ENCODE measurements at regions not wholly inside any gene's neighbourhood (a gene's known extent, or its start where the extent isn't known, plus 50 kb on each side); places are given as distances from the start of the nearest gene placed in this dataset.

DNA sequence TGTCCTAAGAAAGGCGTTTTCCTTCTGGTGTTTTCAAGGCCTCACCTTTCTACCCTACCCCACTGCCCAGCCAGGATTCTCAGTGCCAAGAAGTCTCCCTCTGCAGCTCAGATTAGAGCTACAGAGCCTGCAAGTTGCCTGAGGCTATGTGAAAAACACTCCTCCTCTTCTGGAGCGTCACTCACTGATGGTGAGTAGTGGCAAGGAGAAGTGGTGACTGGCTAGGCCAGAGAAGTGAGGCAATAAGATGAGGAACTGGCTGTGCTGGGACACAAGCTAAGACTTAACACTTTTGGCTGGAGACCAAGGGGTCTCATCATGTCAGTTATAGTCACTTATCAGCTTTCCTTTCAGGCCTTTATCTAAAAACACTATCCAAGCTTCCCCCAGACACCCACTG lies 86.7 kb upstream of the PRKAR2B start:
- Histone ChIP-seq H3K79me2 (ENCODE audit: low read length) (no peaks in the 10 kb centered on the region), H3K9me3 (replicated peaks; ENCODE audit: insufficient read depth, low read length) (no peaks in the 10 kb centered on the region), H3K9ac (ENCODE audit: low read length) (no peak overlapping the region), H3K4me2 (ENCODE audit: low read depth, low read length) (no peak overlapping the region), H3K27ac (ENCODE audit: low read length) (no peak overlapping the region), H3K4me3 (ENCODE audit: low read length) (no peak overlapping the region), H3F3A (ENCODE audit: insufficient read depth, low read length) (no peaks in the 10 kb centered on the region), H3K9me2 (replicated peaks; ENCODE audit: insufficient read depth, low read length) (no peaks in the 10 kb centered on the region), H4K20me1 (ENCODE audit: insufficient read depth, low read length) (no peaks in the 10 kb centered on the region), H3K36me3 (replicated peaks; ENCODE audit: insufficient read depth, low read length) (no peaks in the 10 kb centered on the region), H2AFZ (ENCODE audit: low read length) (no peak overlapping the region), H3K4me1 (ENCODE audit: low read length) (no peaks in the 10 kb centered on the region), H3K27me3 (replicated peaks; ENCODE audit: insufficient read depth, low read length) (no peaks in the 10 kb centered on the region)
- TF ChIP-seq, protein P1, sequence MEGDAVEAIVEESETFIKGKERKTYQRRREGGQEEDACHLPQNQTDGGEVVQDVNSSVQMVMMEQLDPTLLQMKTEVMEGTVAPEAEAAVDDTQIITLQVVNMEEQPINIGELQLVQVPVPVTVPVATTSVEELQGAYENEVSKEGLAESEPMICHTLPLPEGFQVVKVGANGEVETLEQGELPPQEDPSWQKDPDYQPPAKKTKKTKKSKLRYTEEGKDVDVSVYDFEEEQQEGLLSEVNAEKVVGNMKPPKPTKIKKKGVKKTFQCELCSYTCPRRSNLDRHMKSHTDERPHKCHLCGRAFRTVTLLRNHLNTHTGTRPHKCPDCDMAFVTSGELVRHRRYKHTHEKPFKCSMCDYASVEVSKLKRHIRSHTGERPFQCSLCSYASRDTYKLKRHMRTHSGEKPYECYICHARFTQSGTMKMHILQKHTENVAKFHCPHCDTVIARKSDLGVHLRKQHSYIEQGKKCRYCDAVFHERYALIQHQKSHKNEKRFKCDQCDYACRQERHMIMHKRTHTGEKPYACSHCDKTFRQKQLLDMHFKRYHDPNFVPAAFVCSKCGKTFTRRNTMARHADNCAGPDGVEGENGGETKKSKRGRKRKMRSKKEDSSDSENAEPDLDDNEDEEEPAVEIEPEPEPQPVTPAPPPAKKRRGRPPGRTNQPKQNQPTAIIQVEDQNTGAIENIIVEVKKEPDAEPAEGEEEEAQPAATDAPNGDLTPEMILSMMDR (IDR thresholded peaks at IDR 0.05; ENCODE audit: low read length), result no peak
- TF ChIP-seq EZH2phosphoT487 (IDR thresholded peaks at IDR 0.05; ENCODE audit: low read length), result no peak
- DNase-seq, result no peak

DNA sequence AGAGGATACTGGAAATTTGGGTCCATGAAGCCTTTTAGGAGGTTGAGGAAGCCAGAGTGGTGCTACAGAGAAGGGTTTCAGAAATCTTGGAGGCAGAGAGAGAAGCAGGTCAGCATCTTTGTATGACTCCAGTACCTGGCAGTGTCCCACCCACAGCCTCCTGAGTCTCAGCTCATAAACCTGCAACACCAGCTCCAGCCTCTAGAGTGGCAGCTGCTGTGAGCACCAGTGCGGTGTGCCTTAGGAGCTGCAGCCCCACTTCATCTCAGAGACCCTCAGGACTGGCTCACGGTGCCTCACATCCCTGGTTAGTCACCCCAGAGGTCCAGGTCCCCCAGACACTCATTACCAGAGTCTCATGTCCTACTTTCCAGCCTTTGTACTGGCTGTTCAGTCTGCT lies 84.8 kb upstream of the PRKAR2B start:
- H3K36me3 ChIP-seq (replicated peaks; ENCODE audit: insufficient read depth, low read length), result no peaks in the 10 kb centered on the region
- H3K9me2 ChIP-seq (replicated peaks; ENCODE audit: insufficient read depth, low read length), result no peaks in the 10 kb centered on the region
- H3K27me3 ChIP-seq (replicated peaks; ENCODE audit: insufficient read depth, low read length), result no peaks in the 10 kb centered on the region
- no peaks in the 10 kb centered on the region for H3K79me2 ChIP-seq (ENCODE audit: low read length)
- TF ChIP-seq EZH2phosphoT487 (IDR thresholded peaks at IDR 0.05; ENCODE audit: low read length), result no peak
- TF ChIP-seq, protein P1 (IDR thresholded peaks at IDR 0.05; ENCODE audit: low read length), result peak; percentile 19; the same call in 1 of the 2 replicates
- no peak overlapping the region for H3K9ac ChIP-seq (ENCODE audit: low read length)
- no peak overlapping the region for H2AFZ ChIP-seq (ENCODE audit: low read length)
- H3K4me3 ChIP-seq (ENCODE audit: low read length), result no peak overlapping the region
- no peak overlapping the region for H3K27ac ChIP-seq (ENCODE audit: low read length)
- no peaks in the 10 kb centered on the region for H4K20me1 ChIP-seq (ENCODE audit: insufficient read depth, low read length)
- H3K4me2 ChIP-seq (ENCODE audit: low read depth, low read length), result no peak overlapping the region
- H3K4me1 ChIP-seq (ENCODE audit: low read length), result no peaks in the 10 kb centered on the region
- DNase-seq, result no peak
- no peaks in the 10 kb centered on the region for H3F3A ChIP-seq (ENCODE audit: insufficient read depth, low read length)
- H3K9me3 ChIP-seq (replicated peaks; ENCODE audit: insufficient read depth, low read length), result no peaks in the 10 kb centered on the region

DNA sequence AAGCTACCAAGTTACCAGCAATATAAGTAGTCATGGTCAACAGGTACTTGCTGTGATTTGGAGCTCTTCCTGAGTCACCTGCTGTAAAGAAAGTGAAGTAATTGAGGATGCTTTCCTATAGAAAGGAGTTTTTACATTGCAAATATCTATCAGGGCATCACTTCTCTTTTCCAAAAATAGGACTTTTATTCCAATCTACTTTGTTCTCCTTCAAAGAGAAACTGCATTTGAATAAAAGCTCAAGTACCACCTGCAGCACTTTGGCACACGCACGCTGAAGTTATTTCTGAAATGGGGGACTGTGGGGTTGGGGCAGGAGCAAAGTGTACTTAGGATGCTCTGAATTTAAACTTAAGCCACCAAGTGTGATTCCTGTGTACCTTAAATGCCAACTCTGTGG lies 81.8 kb upstream of the PRKAR2B start:
- no peaks in the 10 kb centered on the region for H4K20me1 ChIP-seq (ENCODE audit: insufficient read depth, low read length)
- no peak overlapping the region for H3K4me3 ChIP-seq (ENCODE audit: low read length)
- no peaks in the 10 kb centered on the region for H3K4me1 ChIP-seq (ENCODE audit: low read length)
- DNase-seq, result no peak
- no peaks in the 10 kb centered on the region for H3F3A ChIP-seq (ENCODE audit: insufficient read depth, low read length)
- no peak overlapping the region for H3K4me2 ChIP-seq (ENCODE audit: low read depth, low read length)
- no peaks in the 10 kb centered on the region for H3K27me3 ChIP-seq (replicated peaks; ENCODE audit: insufficient read depth, low read length)
- no peaks in the 10 kb centered on the region for H3K9me2 ChIP-seq (replicated peaks; ENCODE audit: insufficient read depth, low read length)
- H3K79me2 ChIP-seq (ENCODE audit: low read length), result no peaks in the 10 kb centered on the region
- H3K9ac ChIP-seq (ENCODE audit: low read length), result no peak overlapping the region
- no peaks in the 10 kb centered on the region for H3K9me3 ChIP-seq (replicated peaks; ENCODE audit: insufficient read depth, low read length)
- H2AFZ ChIP-seq (ENCODE audit: low read length), result no peak overlapping the region
- no peaks in the 10 kb centered on the region for H3K36me3 ChIP-seq (replicated peaks; ENCODE audit: insufficient read depth, low read length)
- no peak overlapping the region for H3K27ac ChIP-seq (ENCODE audit: low read length)
- no peak for TF ChIP-seq EZH2 (optimal IDR thresholded peaks at IDR 0.05; ENCODE audit: low read depth, low read length)
- TF ChIP-seq EZH2phosphoT487 (IDR thresholded peaks at IDR 0.05; ENCODE audit: low read length), result no peak
- TF ChIP-seq, protein P1 (IDR thresholded peaks at IDR 0.05; ENCODE audit: low read length), result no peak

Measured in MM.1S (cell line).